Stimulated activated CD4-positive, alpha-beta T cell treated with anti-CD3 and anti-CD28 coated beads, Interleukin-15, amount 100 ng/mL, for 1 hour (primary cell): ENCODE measurements at regions not wholly inside any gene's neighbourhood (a gene's known extent, or its start where the extent isn't known, plus 50 kb on each side); places are given as distances from the start of the nearest gene placed in this dataset.
"Not testable (repeated sequence)": the region's sequence is repeated elsewhere in the genome, so short reads cannot be mapped to it uniquely, and the experiment has no call there.

Experiments used
- DNase-seq, 2 donors: peaks; one replicate each; pipeline ENCODE4 v3.0.0-alpha.2; 2020; ENCODE audit warnings: low read depth in 1 of 2, low spot score in 1 of 2

GRCh38 chr7:69373171-69374043, 224.9 kb upstream of the AUTS2 start:
- DNase-seq, result no peak

- DNase-seq, result no peak
These were observed 224.2 kb upstream of the AUTS2 start for GRCh38 chr7:69374044-69374425.

- no peak for DNase-seq
These were observed 221.1 kb upstream of the AUTS2 start for GRCh38 chr7:69377191-69377590.

GRCh38 chr7:69388452-69389137, 209.7 kb upstream of the AUTS2 start:
- no peak for DNase-seq

GRCh38 chr7:69389216-69389615, 209.1 kb upstream of the AUTS2 start:
- no peak for DNase-seq

GRCh38 chr7:69393912-69394311, 204.4 kb upstream of the AUTS2 start:
- DNase-seq, result not testable (repeated sequence)

GRCh38 chr7:69395061-69395714, 203.1 kb upstream of the AUTS2 start:
- no peak for DNase-seq

GRCh38 chr7:69398986-69399385, 199.3 kb upstream of the AUTS2 start:
- DNase-seq, result no peak

GRCh38 chr7:69399401-69399800, 198.9 kb upstream of the AUTS2 start:
- DNase-seq, result no peak

- DNase-seq, result no peak
These were observed 195.6 kb upstream of the AUTS2 start for GRCh38 chr7:69402696-69403095.

GRCh38 chr7:69403169-69403568, 195.1 kb upstream of the AUTS2 start:
- no peak for DNase-seq

GRCh38 chr7:69411018-69411417, 187.3 kb upstream of the AUTS2 start:
- DNase-seq, result no peak

GRCh38 chr7:69411466-69411865, 186.8 kb upstream of the AUTS2 start:
- DNase-seq, result no peak

- no peak for DNase-seq
These were observed 185.7 kb upstream of the AUTS2 start for GRCh38 chr7:69412331-69413146.

- DNase-seq, result no peak
These were observed 183.7 kb upstream of the AUTS2 start for GRCh38 chr7:69414555-69414954.

- DNase-seq, result no peak
These were observed 179.2 kb upstream of the AUTS2 start for GRCh38 chr7:69418869-69419670.

GRCh38 chr7:69419934-69420333, 178.3 kb upstream of the AUTS2 start:
- DNase-seq, result no peak

- no peak for DNase-seq
These were observed 175.7 kb upstream of the AUTS2 start for GRCh38 chr7:69422574-69422985.

GRCh38 chr7:69426705-69427104, 171.6 kb upstream of the AUTS2 start:
- DNase-seq, result no peak

- no peak for DNase-seq
These were observed 170.2 kb upstream of the AUTS2 start for GRCh38 chr7:69428089-69428488.
